ENCODE measurements at regions not wholly inside any gene's neighbourhood (a gene's known extent, or its start where the extent isn't known, plus 50 kb on each side); places are given as distances from the start of the nearest gene placed in this dataset.

GRCh38 chr7:108838198-108838597 is 268.5 kb downstream of the DNAJB9 start:
- Histone ChIP-seq H2BK5ac (ENCODE audit: low read depth, low read length, poor library complexity, severe bottlenecking) (no peak overlapping the region), H2BK120ac (ENCODE audit: low read depth, low read length) (no peak overlapping the region), H2AK5ac (ENCODE audit: low read depth, low read length) (no peak overlapping the region), H2AK9ac (replicated peaks; ENCODE audit: low read depth, low read length, poor library complexity) (no peak overlapping the region), H4K91ac (ENCODE audit: insufficient read depth, low read depth, low read length) (no peak overlapping the region), H3K36me3 (ENCODE audit: control insufficient read depth, insufficient read depth, low read length) (no peaks in the 10 kb centered on the region), H3K9me3 (ENCODE audit: control insufficient read depth, insufficient read depth, low read length) (peaks cover 4% of the 10 kb centered on the region), H2BK20ac (ENCODE audit: low read depth, low read length) (no peak overlapping the region), H2BK15ac (ENCODE audit: low read depth, low read length) (no peak overlapping the region), H4K5ac (ENCODE audit: low read depth, low read length) (no peak overlapping the region), H3K9ac (ENCODE audit: low read depth, low read length) (no peak overlapping the region), H3K14ac (replicated peaks; ENCODE audit: low read depth, low read length) (no peak overlapping the region), H3K4me3 (ENCODE audit: insufficient read depth, low read depth, low read length) (no peak overlapping the region), H3K18ac (ENCODE audit: low read depth, low read length) (no peak overlapping the region), H3K79me1 (ENCODE audit: low read depth in 1 of 2, low read length in 2 of 2) (no peaks in the 10 kb centered on the region), H3K4ac (ENCODE audit: low read depth, low read length) (no peak overlapping the region), H3K9me1 (ENCODE audit: insufficient read depth, low read length) (no peaks in the 10 kb centered on the region), H3K23ac (ENCODE audit: low read depth, low read length) (no peak overlapping the region), H3K27ac (ENCODE audit: insufficient read depth, low read length) (no peak overlapping the region), H2AFZ (replicated peaks; ENCODE audit: low read length, poor library complexity) (no peak overlapping the region), H4K20me1 (ENCODE audit: insufficient read depth, low read length) (no peaks in the 10 kb centered on the region), H3K4me2 (ENCODE audit: low read depth, low read length) (no peak overlapping the region), H4K8ac (ENCODE audit: low read depth in 2 of 2, low read length in 2 of 2) (no peak overlapping the region), H3K27me3 (ENCODE audit: control insufficient read depth, insufficient read depth, low read length) (no peaks in the 10 kb centered on the region), H3K4me1 (ENCODE audit: control insufficient read depth, insufficient read depth, low read length) (no peaks in the 10 kb centered on the region), H3K56ac (ENCODE audit: extremely low read depth, insufficient read depth, low read length) (no peak overlapping the region)
- ChIA-PET CTCF (no interaction called here), POLR2A (ENCODE audit: unreplicated experiment) (no interaction called here)
- no TSS peak for BruUV-seq (replicated peaks)
- in situ Hi-C loops (cut with MboI; ENCODE audit: low sequenced_read_pairs), result no loop called here
- no peak for DNase-seq
- intact Hi-C loops (cut with micrococcal nuclease), result no loop called here
- no peak for ATAC-seq (ENCODE audit: low read depth)
- no peak for TF ChIP-seq CEBPB (IDR thresholded peaks at IDR 0.05; ENCODE audit: low read depth, low read length)
- no CpG with 5 or more reads among the region's 4 CpGs for WGBS, 2 experiments (ENCODE audit: extremely low coverage in 2 of 2, insufficient read length in 1 of 2)
- dilution Hi-C loops (cut with HindIII; ENCODE audit: low sequenced_read_pairs, unreplicated experiment), result no loop called here
